ENCODE measurements at regions not wholly inside any gene's neighbourhood (a gene's known extent, or its start where the extent isn't known, plus 50 kb on each side); places are given as distances from the start of the nearest gene placed in this dataset.

GRCh38 chr17:36746381-36747053 is 145.1 kb downstream of the MRM1 start (continued):
- TF ChIP-seq, protein P1, sequence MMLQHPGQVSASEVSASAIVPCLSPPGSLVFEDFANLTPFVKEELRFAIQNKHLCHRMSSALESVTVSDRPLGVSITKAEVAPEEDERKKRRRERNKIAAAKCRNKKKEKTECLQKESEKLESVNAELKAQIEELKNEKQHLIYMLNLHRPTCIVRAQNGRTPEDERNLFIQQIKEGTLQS (CRISPR knock-in tag; conservative IDR thresholded peaks at IDR 0.05), result no peak
- TF ChIP-seq NR3C1 (CRISPR knock-in tag; conservative IDR thresholded peaks at IDR 0.05; ENCODE audit: low read depth), result no peak
- TF ChIP-seq HMGXB4 (CRISPR knock-in tag; IDR thresholded peaks at IDR 0.05), result no peak
- no peak for TF ChIP-seq IRF2 (CRISPR knock-in tag; IDR thresholded peaks at IDR 0.05; ENCODE audit: borderline replicate concordance, low read depth)
- TF ChIP-seq, protein P2, sequence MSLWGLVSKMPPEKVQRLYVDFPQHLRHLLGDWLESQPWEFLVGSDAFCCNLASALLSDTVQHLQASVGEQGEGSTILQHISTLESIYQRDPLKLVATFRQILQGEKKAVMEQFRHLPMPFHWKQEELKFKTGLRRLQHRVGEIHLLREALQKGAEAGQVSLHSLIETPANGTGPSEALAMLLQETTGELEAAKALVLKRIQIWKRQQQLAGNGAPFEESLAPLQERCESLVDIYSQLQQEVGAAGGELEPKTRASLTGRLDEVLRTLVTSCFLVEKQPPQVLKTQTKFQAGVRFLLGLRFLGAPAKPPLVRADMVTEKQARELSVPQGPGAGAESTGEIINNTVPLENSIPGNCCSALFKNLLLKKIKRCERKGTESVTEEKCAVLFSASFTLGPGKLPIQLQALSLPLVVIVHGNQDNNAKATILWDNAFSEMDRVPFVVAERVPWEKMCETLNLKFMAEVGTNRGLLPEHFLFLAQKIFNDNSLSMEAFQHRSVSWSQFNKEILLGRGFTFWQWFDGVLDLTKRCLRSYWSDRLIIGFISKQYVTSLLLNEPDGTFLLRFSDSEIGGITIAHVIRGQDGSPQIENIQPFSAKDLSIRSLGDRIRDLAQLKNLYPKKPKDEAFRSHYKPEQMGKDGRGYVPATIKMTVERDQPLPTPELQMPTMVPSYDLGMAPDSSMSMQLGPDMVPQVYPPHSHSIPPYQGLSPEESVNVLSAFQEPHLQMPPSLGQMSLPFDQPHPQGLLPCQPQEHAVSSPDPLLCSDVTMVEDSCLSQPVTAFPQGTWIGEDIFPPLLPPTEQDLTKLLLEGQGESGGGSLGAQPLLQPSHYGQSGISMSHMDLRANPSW (CRISPR knock-in tag; conservative IDR thresholded peaks at IDR 0.05; ENCODE audit: low read depth), result no peak
- TF ChIP-seq ZNF263 (CRISPR knock-in tag; IDR thresholded peaks at IDR 0.05; ENCODE audit: low read depth), result no peak
- TF ChIP-seq, protein P3, sequence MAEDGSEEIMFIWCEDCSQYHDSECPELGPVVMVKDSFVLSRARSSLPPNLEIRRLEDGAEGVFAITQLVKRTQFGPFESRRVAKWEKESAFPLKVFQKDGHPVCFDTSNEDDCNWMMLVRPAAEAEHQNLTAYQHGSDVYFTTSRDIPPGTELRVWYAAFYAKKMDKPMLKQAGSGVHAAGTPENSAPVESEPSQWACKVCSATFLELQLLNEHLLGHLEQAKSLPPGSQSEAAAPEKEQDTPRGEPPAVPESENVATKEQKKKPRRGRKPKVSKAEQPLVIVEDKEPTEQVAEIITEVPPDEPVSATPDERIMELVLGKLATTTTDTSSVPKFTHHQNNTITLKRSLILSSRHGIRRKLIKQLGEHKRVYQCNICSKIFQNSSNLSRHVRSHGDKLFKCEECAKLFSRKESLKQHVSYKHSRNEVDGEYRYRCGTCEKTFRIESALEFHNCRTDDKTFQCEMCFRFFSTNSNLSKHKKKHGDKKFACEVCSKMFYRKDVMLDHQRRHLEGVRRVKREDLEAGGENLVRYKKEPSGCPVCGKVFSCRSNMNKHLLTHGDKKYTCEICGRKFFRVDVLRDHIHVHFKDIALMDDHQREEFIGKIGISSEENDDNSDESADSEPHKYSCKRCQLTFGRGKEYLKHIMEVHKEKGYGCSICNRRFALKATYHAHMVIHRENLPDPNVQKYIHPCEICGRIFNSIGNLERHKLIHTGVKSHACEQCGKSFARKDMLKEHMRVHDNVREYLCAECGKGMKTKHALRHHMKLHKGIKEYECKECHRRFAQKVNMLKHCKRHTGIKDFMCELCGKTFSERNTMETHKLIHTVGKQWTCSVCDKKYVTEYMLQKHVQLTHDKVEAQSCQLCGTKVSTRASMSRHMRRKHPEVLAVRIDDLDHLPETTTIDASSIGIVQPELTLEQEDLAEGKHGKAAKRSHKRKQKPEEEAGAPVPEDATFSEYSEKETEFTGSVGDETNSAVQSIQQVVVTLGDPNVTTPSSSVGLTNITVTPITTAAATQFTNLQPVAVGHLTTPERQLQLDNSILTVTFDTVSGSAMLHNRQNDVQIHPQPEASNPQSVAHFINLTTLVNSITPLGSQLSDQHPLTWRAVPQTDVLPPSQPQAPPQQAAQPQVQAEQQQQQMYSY (CRISPR knock-in tag; IDR thresholded peaks at IDR 0.05), result no peak
- no peak for TF ChIP-seq ZNF423 (CRISPR knock-in tag; IDR thresholded peaks at IDR 0.05)
- TF ChIP-seq SP1 (CRISPR knock-in tag; conservative IDR thresholded peaks at IDR 0.05), result no peak
- no peak for TF ChIP-seq ZNF138 (CRISPR knock-in tag; conservative IDR thresholded peaks at IDR 0.05)

DNA sequence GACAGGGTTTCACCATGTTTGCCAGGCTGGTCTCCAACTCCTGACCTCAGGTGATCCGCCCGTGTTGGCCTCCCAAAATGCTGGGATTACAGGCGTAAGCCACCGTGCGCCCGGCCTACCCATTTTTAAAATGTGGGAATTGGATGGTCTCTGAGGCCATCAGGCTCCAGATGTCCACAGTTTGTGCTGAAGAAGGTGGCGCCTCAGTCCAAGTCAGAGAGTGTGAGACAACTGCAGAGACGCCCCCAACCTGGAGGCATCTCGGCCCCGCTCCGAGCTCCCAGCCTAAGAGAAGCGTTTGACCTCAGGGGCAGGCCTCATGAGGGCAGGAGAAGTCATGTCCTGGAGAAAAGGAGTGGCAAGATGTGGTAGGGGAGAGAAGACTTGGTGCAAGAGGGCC is 146.5 kb downstream of the MRM1 start:
- Mint-ChIP-seq H3K27me3 (ENCODE audit: low read depth) (no peaks in the 10 kb centered on the region; the same call in 1 of the 2 replicates), H3K4me1 (peaks cover 19% of the 10 kb centered on the region), H3K4me3 (no peak overlapping the region), H3K36me3 (no peaks in the 10 kb centered on the region), H3K27ac (no peak overlapping the region), H3K9me3 (0 out of 2 replicates have a peak, but pooled peaks cover 4% of the 10 kb centered on the region)
- ChIA-PET POLR2A (interaction anchor here (1.5 kb wide), 1 partner anchor 11 kb away, joined by 3 read pairs; no protein-coding TSS in a partner anchor), CTCF (interaction anchor here (1.9 kb wide), 1 partner anchor 8 kb away, joined by 4 read pairs; no protein-coding TSS in a partner anchor)
- ATAC-seq, result no peak
- DNase-seq (ENCODE audit: low spot score), result no peak
- no peak for TF ChIP-seq CREM (CRISPR knock-in tag; IDR thresholded peaks at IDR 0.05)
- no peak for TF ChIP-seq FOXJ3 (CRISPR knock-in tag; IDR thresholded peaks at IDR 0.05; ENCODE audit: borderline replicate concordance)
- TF ChIP-seq TCF7 (CRISPR knock-in tag; IDR thresholded peaks at IDR 0.05; ENCODE audit: low read depth), result no peak
- TF ChIP-seq, protein P4, sequence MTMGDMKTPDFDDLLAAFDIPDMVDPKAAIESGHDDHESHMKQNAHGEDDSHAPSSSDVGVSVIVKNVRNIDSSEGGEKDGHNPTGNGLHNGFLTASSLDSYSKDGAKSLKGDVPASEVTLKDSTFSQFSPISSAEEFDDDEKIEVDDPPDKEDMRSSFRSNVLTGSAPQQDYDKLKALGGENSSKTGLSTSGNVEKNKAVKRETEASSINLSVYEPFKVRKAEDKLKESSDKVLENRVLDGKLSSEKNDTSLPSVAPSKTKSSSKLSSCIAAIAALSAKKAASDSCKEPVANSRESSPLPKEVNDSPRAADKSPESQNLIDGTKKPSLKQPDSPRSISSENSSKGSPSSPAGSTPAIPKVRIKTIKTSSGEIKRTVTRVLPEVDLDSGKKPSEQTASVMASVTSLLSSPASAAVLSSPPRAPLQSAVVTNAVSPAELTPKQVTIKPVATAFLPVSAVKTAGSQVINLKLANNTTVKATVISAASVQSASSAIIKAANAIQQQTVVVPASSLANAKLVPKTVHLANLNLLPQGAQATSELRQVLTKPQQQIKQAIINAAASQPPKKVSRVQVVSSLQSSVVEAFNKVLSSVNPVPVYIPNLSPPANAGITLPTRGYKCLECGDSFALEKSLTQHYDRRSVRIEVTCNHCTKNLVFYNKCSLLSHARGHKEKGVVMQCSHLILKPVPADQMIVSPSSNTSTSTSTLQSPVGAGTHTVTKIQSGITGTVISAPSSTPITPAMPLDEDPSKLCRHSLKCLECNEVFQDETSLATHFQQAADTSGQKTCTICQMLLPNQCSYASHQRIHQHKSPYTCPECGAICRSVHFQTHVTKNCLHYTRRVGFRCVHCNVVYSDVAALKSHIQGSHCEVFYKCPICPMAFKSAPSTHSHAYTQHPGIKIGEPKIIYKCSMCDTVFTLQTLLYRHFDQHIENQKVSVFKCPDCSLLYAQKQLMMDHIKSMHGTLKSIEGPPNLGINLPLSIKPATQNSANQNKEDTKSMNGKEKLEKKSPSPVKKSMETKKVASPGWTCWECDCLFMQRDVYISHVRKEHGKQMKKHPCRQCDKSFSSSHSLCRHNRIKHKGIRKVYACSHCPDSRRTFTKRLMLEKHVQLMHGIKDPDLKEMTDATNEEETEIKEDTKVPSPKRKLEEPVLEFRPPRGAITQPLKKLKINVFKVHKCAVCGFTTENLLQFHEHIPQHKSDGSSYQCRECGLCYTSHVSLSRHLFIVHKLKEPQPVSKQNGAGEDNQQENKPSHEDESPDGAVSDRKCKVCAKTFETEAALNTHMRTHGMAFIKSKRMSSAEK (CRISPR knock-in tag; IDR thresholded peaks at IDR 0.05; ENCODE audit: borderline replicate concordance), result no peak
- no peak for TF ChIP-seq TEAD1 (CRISPR knock-in tag; IDR thresholded peaks at IDR 0.05)
- no peak for TF ChIP-seq IRF2 (CRISPR knock-in tag; IDR thresholded peaks at IDR 0.05; ENCODE audit: borderline replicate concordance, low read depth)
- no peak for TF ChIP-seq ZNF317 (CRISPR knock-in tag; IDR thresholded peaks at IDR 0.05; ENCODE audit: borderline replicate concordance, low read depth)
- TF ChIP-seq EMX1 (CRISPR knock-in tag; IDR thresholded peaks at IDR 0.05), result no peak
- TF ChIP-seq USF1 (CRISPR knock-in tag; IDR thresholded peaks at IDR 0.05), result no peak
- TF ChIP-seq E2F1 (CRISPR knock-in tag; IDR thresholded peaks at IDR 0.05), result no peak

All from WTC11 (cell line).